SU-DHL-6 (cell line): ENCODE measurements at regions not wholly inside any gene's neighbourhood (a gene's known extent, or its start where the extent isn't known, plus 50 kb on each side); places are given as distances from the start of the nearest gene placed in this dataset.

Source experiments
- CTCF ChIP-seq: fragments of 200-600 bp; sonication (generic); IDR thresholded peaks from one replicate; pipeline ENCODE4 v1.5.1; 2017; ENCODE audit warnings: antibody characterized with exemption, mild to moderate bottlenecking, low read length, moderate library complexity; ENCODE audit not compliant: insufficient read depth, poor library complexity, severe bottlenecking
- EZH2phosphoT487 ChIP-seq: fragments of 200-600 bp; sonication (generic), shearing (Covaris generic); conservative IDR thresholded peaks from 2 replicates; pipeline ENCODE4 v1.6.1; 2018; ENCODE audit warnings: mild to moderate bottlenecking, antibody characterized with exemption, low read length, moderate library complexity, mixed read lengths

- TF ChIP-seq CTCF = no peak
- no peak for TF ChIP-seq EZH2phosphoT487
Observed at GRCh38 chr9:90956026-90956810, 154.6 kb downstream of the SYK start.
